ENCODE measurements at regions not wholly inside any gene's neighbourhood (a gene's known extent, or its start where the extent isn't known, plus 50 kb on each side); places are given as distances from the start of the nearest gene placed in this dataset.

GRCh38 chr11:70828593-70829082 lies 423.7 kb downstream of the SHANK2 start:
- H3K27me3 Mint-ChIP-seq (ENCODE audit: low read depth): peaks cover 1% of the 10 kb centered on the region

More at GRCh38 chr11:70828593-70829082, 423.7 kb downstream of the SHANK2 start:
- Histone ChIP-seq H3K23me2 (ENCODE audit: insufficient read length, low read depth, low read length, poor library complexity, severe bottlenecking) (no peaks in the 10 kb centered on the region), H2BK120ac (ENCODE audit: low read depth, low read length, poor library complexity, severe bottlenecking) (no peak overlapping the region), H3K9ac (ENCODE audit: extremely low read depth, insufficient read length, low read length) (no peak overlapping the region), H3K79me1 (ENCODE audit: insufficient read depth, low read depth, low read length, poor library complexity, severe bottlenecking) (no peaks in the 10 kb centered on the region), H4K91ac (ENCODE audit: insufficient read length, low read depth, low read length) (no peak overlapping the region), H3K79me2 (ENCODE audit: insufficient read depth, low read length) (no peaks in the 10 kb centered on the region), H2BK20ac (ENCODE audit: low read depth, low read length, poor library complexity, severe bottlenecking) (no peak overlapping the region), H4K5ac (ENCODE audit: insufficient read length, low read depth, low read length) (no peak overlapping the region), H3K18ac (ENCODE audit: insufficient read length, low read depth, low read length) (no peak overlapping the region), H3K27ac (ENCODE audit: insufficient read length, low read depth, low read length) (no peak overlapping the region), H4K8ac (replicated peaks; ENCODE audit: insufficient read length, low read depth, low read length) (no peak overlapping the region), H3K4ac (ENCODE audit: low read depth, low read length) (no peak overlapping the region), H3K23ac (ENCODE audit: insufficient read length, low read depth, low read length) (no peak overlapping the region), H3T11ph (ENCODE audit: low read length) (no peak overlapping the region), H3K27me3 (ENCODE audit: insufficient read depth, low read length) (no peaks in the 10 kb centered on the region), H2BK15ac (ENCODE audit: low read depth, low read length) (no peak overlapping the region), H2AK5ac (ENCODE audit: insufficient read length, low read length) (no peak overlapping the region), H3K4me2 (ENCODE audit: insufficient read depth, insufficient read length, low read length) (no peak overlapping the region), H2BK5ac (ENCODE audit: insufficient read length, low read length) (no peak overlapping the region), H3K9me3 (ENCODE audit: control insufficient read depth, low read depth, low read length) (no peaks in the 10 kb centered on the region), H4K20me1 (ENCODE audit: control insufficient read depth, insufficient read depth, insufficient read length) (peaks cover 5% of the 10 kb centered on the region), H2AFZ (ENCODE audit: low read length) (no peak overlapping the region), H2BK12ac (ENCODE audit: insufficient read length, low read depth, low read length) (no peak overlapping the region), H3K56ac (ENCODE audit: insufficient read length, low read depth, low read length) (no peak overlapping the region), H3K4me1 (ENCODE audit: insufficient read depth, low read length) (no peaks in the 10 kb centered on the region), H3K14ac (ENCODE audit: insufficient read depth, low read length) (no peak overlapping the region)
- Mint-ChIP-seq H3K36me3 (ENCODE audit: insufficient read depth in 1 of 3, low read depth in 3 of 3) (peaks cover 0 to 3% (median 0%) of the 10 kb centered on the region in 3 experiments; a peak in 3 of 7 replicates), H3K9me3 (no peaks in the 10 kb centered on the region; a peak in 1 of 5 replicates), H3K4me1 (peaks cover 37 to 62% of the 10 kb centered on the region in 2 experiments), H3K4me3 (no peak overlapping the region), H3K27ac (no peak overlapping the region)
- WGBS (ENCODE audit: extremely low coverage, insufficient read length, low lambda C conversion rate): no CpG with 5 or more reads among the region's 20 CpGs
- TF ChIP-seq CTCF (conservative IDR thresholded peaks at IDR 0.05): no peak
- no peak for DNase-seq
